ENCODE measurements at regions not wholly inside any gene's neighbourhood (a gene's known extent, or its start where the extent isn't known, plus 50 kb on each side); places are given as distances from the start of the nearest gene placed in this dataset.
"Not testable (repeated sequence)": the region's sequence is repeated elsewhere in the genome, so short reads cannot be mapped to it uniquely, and the experiment has no call there.

GRCh38 chr2:37746883-37747282 lies 75.4 kb upstream of the CDC42EP3 start:
- no peak for TF ChIP-seq CTCF (IDR thresholded peaks at IDR 0.05; ENCODE audit: low read depth, low read length)
- no peak overlapping the region for H3K4me3 ChIP-seq (ENCODE audit: low read depth, low read length)
- DNase-seq (ENCODE audit: low read depth, low spot score) = no peak
- in situ Hi-C loops (cut with HindIII; ENCODE audit: low sequenced_read_pairs) = no loop called here

DNA sequence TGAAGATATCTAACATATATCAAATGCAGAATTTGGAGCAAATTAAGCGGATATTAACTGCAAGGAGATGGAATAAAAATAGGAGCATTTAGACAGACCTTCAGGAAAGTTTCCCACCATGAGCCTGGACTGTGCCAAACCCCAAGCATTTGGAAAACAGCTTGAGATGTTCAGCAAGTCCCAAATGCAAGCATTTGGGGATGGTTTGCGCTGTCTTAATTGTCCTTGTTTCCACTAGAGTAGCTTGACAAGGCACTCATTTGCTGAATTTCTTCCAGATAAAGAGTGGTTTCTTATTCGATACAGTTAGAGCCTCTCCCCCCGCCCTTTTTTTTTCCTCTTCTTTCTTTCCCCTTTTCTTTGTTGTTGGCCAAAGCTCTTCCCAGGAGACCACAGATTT lies 77.1 kb upstream of the CDC42EP3 start:
- DNase-seq (ENCODE audit: low read depth, low spot score) = no peak
- in situ Hi-C loops (cut with HindIII; ENCODE audit: low sequenced_read_pairs) = no loop called here
- no peak overlapping the region for H3K4me3 ChIP-seq (ENCODE audit: low read depth, low read length)
- TF ChIP-seq CTCF (IDR thresholded peaks at IDR 0.05; ENCODE audit: low read depth, low read length) = no peak

GRCh38 chr2:37750286-37750685 lies 78.8 kb upstream of the CDC42EP3 start:
- H3K4me3 ChIP-seq (ENCODE audit: low read depth, low read length); in situ Hi-C loops (cut with HindIII; ENCODE audit: low sequenced_read_pairs); DNase-seq (ENCODE audit: low read depth, low spot score): not testable (repeated sequence)

DNA sequence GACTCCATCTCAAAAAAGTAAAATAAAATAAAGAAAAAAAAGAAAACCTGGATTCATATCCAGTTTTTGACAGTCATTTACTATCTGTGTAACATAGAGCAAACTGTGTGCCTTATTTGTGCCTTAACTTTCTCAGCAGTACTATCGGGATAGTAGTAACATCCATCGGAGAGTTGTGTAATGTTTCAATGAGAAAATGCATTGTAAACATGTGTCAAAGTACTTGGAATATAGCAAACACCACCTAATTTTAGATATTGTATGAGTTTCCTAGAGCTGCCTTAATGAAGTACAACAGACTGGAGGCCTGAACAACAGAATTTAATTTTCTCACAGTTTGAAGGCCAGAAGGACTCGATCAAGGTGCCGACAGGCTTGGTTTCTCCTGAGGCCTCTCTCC lies 81.3 kb upstream of the CDC42EP3 start:
- TF ChIP-seq CTCF (IDR thresholded peaks at IDR 0.05; ENCODE audit: low read depth, low read length) = no peak
- no peak overlapping the region for H3K4me3 ChIP-seq (ENCODE audit: low read depth, low read length)
- in situ Hi-C loops (cut with HindIII; ENCODE audit: low sequenced_read_pairs) = no loop called here
- DNase-seq (ENCODE audit: low read depth, low spot score) = no peak

- DNase-seq (ENCODE audit: low read depth, low spot score) = no peak
- in situ Hi-C loops (cut with HindIII; ENCODE audit: low sequenced_read_pairs) = no loop called here
- no peak overlapping the region for H3K4me3 ChIP-seq (ENCODE audit: low read depth, low read length)
- TF ChIP-seq CTCF (IDR thresholded peaks at IDR 0.05; ENCODE audit: low read depth, low read length) = no peak
Measured at GRCh38 chr2:37753758-37754157, 82.3 kb upstream of the CDC42EP3 start.

DNA sequence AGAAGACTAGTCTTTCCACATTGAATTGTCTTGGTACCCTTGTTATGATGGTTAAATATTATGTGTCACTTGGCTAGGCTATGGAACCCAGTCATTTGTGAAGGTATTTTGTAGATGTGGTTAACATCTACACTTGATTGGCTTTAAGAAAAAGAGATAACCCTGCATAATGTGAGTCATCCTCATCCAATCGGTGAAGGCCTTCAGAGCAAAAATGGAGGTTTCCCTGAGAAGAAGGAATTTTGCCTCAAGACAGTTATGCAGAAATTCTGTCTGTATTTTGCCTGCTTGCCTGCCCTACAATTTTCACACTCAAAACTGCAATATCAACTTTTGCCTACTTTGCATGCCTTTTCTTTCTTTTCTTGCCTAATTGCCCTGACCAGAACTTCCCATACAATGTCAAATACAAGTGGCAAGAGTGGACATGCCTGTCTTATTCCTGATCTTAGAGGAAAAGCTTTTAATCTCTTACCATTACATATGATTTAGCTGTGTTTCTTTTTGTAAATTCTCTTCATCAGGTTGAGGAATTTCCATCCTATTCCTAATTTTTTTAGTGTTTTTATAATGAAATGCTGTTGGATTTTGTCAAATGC lies 84.6 kb upstream of the CDC42EP3 start:
- in situ Hi-C loops (cut with HindIII; ENCODE audit: low sequenced_read_pairs); H3K4me3 ChIP-seq (ENCODE audit: low read depth, low read length); DNase-seq (ENCODE audit: low read depth, low spot score): not testable (repeated sequence)

GRCh38 chr2:37757456-37757855 lies 86.0 kb upstream of the CDC42EP3 start:
- in situ Hi-C loops (cut with HindIII; ENCODE audit: low sequenced_read_pairs); DNase-seq (ENCODE audit: low read depth, low spot score); H3K4me3 ChIP-seq (ENCODE audit: low read depth, low read length): not testable (repeated sequence)

GRCh38 chr2:37758141-37758601 lies 86.7 kb upstream of the CDC42EP3 start:
- DNase-seq (ENCODE audit: low read depth, low spot score); H3K4me3 ChIP-seq (ENCODE audit: low read depth, low read length); in situ Hi-C loops (cut with HindIII; ENCODE audit: low sequenced_read_pairs): not testable (repeated sequence)

GRCh38 chr2:37759989-37760388 lies 88.5 kb upstream of the CDC42EP3 start:
- H3K4me3 ChIP-seq (ENCODE audit: low read depth, low read length); in situ Hi-C loops (cut with HindIII; ENCODE audit: low sequenced_read_pairs); DNase-seq (ENCODE audit: low read depth, low spot score): not testable (repeated sequence)

Measured in astrocyte of the spinal cord (primary cell).